ENCODE measurements at regions not wholly inside any gene's neighbourhood (a gene's known extent, or its start where the extent isn't known, plus 50 kb on each side); places are given as distances from the start of the nearest gene placed in this dataset.

DNA sequence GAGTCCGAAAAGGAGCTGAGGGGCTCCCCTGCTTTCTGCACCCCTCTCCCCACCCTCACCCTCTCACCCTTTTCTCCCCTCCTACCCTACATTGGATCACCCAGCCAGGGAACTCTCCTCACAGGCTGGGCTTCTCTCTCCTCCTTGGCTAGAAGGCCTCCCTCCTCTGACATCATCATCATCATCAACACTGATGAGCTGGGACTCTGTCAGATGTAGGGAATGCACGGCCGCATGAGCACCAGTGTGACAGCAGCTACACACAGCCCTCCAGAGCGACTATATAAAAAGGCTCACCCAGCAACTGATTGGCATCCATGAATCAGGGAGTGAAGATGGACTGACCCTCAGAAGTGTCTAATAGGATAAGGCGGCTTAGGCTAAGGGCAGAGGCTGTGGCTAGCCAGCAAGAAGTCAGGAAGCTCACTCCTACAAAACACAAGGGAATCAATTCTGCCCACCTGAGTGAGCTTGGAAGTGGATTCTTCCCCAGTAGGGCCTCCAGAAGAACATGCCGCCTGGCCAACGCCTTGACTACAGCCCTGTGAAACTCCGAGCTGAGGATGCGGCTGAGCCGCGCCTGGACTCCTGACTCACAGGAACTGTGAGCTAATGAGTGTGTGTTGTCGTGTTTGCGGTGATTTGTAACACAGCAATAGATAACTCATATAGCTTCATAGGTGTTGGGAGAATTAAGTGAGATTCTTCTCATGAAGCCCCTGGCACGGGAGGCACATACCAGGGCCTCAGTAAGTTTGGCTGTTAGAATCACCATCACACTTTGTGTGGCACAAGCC is 147.6 kb downstream of the FAM43A start:
- Histone ChIP-seq H3K4me2 (no peak overlapping the region), H3F3A (replicated peaks; ENCODE audit: low read depth) (no peaks in the 10 kb centered on the region), H3K4me3 (no peak overlapping the region), H2AFZ (no peak overlapping the region), H3K27ac (ENCODE audit: low read depth) (no peak overlapping the region), H3K36me3 (ENCODE audit: insufficient read depth) (no peaks in the 10 kb centered on the region), H3K79me2 (replicated peaks; ENCODE audit: insufficient read depth) (no peaks in the 10 kb centered on the region), H4K20me1 (replicated peaks; ENCODE audit: insufficient read depth) (no peaks in the 10 kb centered on the region), H3K4me1 (ENCODE audit: insufficient read depth) (no peaks in the 10 kb centered on the region), H3K27me3 (ENCODE audit: insufficient read depth) (no peaks in the 10 kb centered on the region), H3K9me2 (ENCODE audit: insufficient read depth) (0 out of 2 replicates have a peak, but pooled peaks cover 5% of the 10 kb centered on the region)
- no peak overlapping the region for H3K27ac Mint-ChIP-seq
- TF ChIP-seq POLR2AphosphoS5 (IDR thresholded peaks at IDR 0.05; ENCODE audit: low read depth) (no peak), EZH2 (IDR thresholded peaks at IDR 0.05; ENCODE audit: low read depth, unreplicated experiment) (no peak), ZNF114 (CRISPR knock-in tag; IDR thresholded peaks at IDR 0.05) (no peak), NANOG (IDR thresholded peaks at IDR 0.05; ENCODE audit: borderline replicate concordance) (no peak), STAT1 (IDR thresholded peaks at IDR 0.05; ENCODE audit: unreplicated experiment) (no peak)
- TF ChIP-seq, protein P1, sequence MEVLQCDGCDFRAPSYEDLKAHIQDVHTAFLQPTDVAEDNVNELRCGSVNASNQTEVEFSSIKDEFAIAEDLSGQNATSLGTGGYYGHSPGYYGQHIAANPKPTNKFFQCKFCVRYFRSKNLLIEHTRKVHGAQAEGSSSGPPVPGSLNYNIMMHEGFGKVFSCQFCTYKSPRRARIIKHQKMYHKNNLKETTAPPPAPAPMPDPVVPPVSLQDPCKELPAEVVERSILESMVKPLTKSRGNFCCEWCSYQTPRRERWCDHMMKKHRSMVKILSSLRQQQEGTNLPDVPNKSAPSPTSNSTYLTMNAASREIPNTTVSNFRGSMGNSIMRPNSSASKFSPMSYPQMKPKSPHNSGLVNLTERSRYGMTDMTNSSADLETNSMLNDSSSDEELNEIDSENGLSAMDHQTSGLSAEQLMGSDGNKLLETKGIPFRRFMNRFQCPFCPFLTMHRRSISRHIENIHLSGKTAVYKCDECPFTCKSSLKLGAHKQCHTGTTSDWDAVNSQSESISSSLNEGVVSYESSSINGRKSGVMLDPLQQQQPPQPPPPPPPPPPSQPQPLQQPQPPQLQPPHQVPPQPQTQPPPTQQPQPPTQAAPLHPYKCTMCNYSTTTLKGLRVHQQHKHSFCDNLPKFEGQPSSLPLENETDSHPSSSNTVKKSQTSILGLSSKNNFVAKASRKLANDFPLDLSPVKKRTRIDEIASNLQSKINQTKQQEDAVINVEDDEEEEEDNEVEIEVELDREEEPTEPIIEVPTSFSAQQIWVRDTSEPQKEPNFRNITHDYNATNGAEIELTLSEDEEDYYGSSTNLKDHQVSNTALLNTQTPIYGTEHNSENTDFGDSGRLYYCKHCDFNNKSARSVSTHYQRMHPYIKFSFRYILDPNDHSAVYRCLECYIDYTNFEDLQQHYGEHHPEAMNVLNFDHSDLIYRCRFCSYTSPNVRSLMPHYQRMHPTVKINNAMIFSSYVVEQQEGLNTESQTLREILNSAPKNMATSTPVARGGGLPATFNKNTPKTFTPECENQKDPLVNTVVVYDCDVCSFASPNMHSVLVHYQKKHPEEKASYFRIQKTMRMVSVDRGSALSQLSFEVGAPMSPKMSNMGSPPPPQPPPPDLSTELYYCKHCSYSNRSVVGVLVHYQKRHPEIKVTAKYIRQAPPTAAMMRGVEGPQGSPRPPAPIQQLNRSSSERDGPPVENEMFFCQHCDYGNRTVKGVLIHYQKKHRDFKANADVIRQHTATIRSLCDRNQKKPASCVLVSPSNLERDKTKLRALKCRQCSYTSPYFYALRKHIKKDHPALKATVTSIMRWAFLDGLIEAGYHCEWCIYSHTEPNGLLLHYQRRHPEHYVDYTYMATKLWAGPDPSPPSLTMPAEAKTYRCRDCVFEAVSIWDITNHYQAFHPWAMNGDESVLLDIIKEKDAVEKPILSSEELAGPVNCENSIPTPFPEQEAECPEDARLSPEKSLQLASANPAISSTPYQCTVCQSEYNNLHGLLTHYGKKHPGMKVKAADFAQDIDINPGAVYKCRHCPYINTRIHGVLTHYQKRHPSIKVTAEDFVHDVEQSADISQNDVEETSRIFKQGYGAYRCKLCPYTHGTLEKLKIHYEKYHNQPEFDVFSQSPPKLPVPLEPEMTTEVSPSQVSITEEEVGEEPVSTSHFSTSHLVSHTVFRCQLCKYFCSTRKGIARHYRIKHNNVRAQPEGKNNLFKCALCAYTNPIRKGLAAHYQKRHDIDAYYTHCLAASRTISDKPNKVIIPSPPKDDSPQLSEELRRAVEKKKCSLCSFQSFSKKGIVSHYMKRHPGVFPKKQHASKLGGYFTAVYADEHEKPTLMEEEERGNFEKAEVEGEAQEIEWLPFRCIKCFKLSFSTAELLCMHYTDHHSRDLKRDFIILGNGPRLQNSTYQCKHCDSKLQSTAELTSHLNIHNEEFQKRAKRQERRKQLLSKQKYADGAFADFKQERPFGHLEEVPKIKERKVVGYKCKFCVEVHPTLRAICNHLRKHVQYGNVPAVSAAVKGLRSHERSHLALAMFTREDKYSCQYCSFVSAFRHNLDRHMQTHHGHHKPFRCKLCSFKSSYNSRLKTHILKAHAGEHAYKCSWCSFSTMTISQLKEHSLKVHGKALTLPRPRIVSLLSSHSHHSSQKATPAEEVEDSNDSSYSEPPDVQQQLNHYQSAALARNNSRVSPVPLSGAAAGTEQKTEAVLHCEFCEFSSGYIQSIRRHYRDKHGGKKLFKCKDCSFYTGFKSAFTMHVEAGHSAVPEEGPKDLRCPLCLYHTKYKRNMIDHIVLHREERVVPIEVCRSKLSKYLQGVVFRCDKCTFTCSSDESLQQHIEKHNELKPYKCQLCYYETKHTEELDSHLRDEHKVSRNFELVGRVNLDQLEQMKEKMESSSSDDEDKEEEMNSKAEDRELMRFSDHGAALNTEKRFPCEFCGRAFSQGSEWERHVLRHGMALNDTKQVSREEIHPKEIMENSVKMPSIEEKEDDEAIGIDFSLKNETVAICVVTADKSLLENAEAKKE (CRISPR knock-in tag; IDR thresholded peaks at IDR 0.05): no peak
- TF ChIP-seq, protein P2, sequence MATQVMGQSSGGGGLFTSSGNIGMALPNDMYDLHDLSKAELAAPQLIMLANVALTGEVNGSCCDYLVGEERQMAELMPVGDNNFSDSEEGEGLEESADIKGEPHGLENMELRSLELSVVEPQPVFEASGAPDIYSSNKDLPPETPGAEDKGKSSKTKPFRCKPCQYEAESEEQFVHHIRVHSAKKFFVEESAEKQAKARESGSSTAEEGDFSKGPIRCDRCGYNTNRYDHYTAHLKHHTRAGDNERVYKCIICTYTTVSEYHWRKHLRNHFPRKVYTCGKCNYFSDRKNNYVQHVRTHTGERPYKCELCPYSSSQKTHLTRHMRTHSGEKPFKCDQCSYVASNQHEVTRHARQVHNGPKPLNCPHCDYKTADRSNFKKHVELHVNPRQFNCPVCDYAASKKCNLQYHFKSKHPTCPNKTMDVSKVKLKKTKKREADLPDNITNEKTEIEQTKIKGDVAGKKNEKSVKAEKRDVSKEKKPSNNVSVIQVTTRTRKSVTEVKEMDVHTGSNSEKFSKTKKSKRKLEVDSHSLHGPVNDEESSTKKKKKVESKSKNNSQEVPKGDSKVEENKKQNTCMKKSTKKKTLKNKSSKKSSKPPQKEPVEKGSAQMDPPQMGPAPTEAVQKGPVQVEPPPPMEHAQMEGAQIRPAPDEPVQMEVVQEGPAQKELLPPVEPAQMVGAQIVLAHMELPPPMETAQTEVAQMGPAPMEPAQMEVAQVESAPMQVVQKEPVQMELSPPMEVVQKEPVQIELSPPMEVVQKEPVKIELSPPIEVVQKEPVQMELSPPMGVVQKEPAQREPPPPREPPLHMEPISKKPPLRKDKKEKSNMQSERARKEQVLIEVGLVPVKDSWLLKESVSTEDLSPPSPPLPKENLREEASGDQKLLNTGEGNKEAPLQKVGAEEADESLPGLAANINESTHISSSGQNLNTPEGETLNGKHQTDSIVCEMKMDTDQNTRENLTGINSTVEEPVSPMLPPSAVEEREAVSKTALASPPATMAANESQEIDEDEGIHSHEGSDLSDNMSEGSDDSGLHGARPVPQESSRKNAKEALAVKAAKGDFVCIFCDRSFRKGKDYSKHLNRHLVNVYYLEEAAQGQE (IDR thresholded peaks at IDR 0.05; ENCODE audit: unreplicated experiment): no peak
- DNase-seq (ENCODE audit: low spot score) (no peak), ATAC-seq (no peak)
- no peaks in the 10 kb centered on the region for H3K4me1 Mint-ChIP-seq
- H3K4me3 Mint-ChIP-seq: no peak overlapping the region
- H3K9me3 Mint-ChIP-seq: no peaks in the 10 kb centered on the region
- H3K27me3 Mint-ChIP-seq (ENCODE audit: insufficient read depth, low read depth, poor library complexity): peaks cover 3% of the 10 kb centered on the region
- H3K36me3 Mint-ChIP-seq (ENCODE audit: low read depth): no peaks in the 10 kb centered on the region

Data from GM23338 (cell line).